OCI-LY1 (cell line): ENCODE measurements at regions not wholly inside any gene's neighbourhood (a gene's known extent, or its start where the extent isn't known, plus 50 kb on each side); places are given as distances from the start of the nearest gene placed in this dataset.
"Not testable (repeated sequence)": the region's sequence is repeated elsewhere in the genome, so short reads cannot be mapped to it uniquely, and the experiment has no call there.

Experiments
- H2AFZ ChIP-seq: fragments of 200-600 bp; sonication (generic), shearing (Covaris generic); 2 replicates; pipeline ENCODE4 v1.6.0; 2014; ENCODE audit warnings: antibody characterized with exemption, mild to moderate bottlenecking, low read length
- H3F3A ChIP-seq: fragments of 200-600 bp; sonication (generic), shearing (Covaris generic); 2 replicates; pipeline ENCODE4 v1.6.0; 2014; ENCODE audit warnings: mild to moderate bottlenecking, antibody characterized with exemption, low read length, moderate library complexity; ENCODE audit not compliant: insufficient read depth
- H3K27ac ChIP-seq: fragments of 200-600 bp; sonication (generic); 2 replicates; pipeline ENCODE4 v1.5.1; 2014; ENCODE audit warnings: low read length, mixed run types, mild to moderate bottlenecking, low read depth; ENCODE audit not compliant: poor library complexity, severe bottlenecking
- H3K27me3 ChIP-seq: fragments of 200-600 bp; sonication (generic); 2 replicates; pipeline ENCODE4 v1.6.0; 2014; ENCODE audit warnings: antibody characterized with exemption, mild to moderate bottlenecking, low read length, moderate library complexity; ENCODE audit not compliant: insufficient read depth
- H3K36me3 ChIP-seq: fragments of 200-600 bp; sonication (generic); 2 replicates; pipeline ENCODE4 v1.6.1; 2014; ENCODE audit warnings: mild to moderate bottlenecking, antibody characterized with exemption, low read length, moderate library complexity, mixed read lengths; ENCODE audit not compliant: insufficient read depth
- H3K4me1 ChIP-seq: fragments of 200-600 bp; sonication (generic); 2 replicates; pipeline ENCODE4 v1.5.1; 2014; ENCODE audit warnings: mild to moderate bottlenecking, low read length, moderate library complexity; ENCODE audit not compliant: insufficient read depth, severe bottlenecking
- H3K4me2 ChIP-seq: fragments of 200-600 bp; sonication (generic), shearing (Covaris generic); 2 replicates; pipeline ENCODE4 v1.6.1; 2014; ENCODE audit warnings: low read length
- H3K4me3 ChIP-seq: fragments of 200-600 bp; sonication (generic); 2 replicates; pipeline ENCODE4 v1.5.1; 2014; ENCODE audit warnings: low read length, low read depth, mild to moderate bottlenecking, mixed read lengths; ENCODE audit not compliant: poor library complexity, severe bottlenecking
- H3K79me2 ChIP-seq: fragments of 200-600 bp; shearing (Covaris generic); 2 replicates; pipeline ENCODE4 v1.6.1; 2016; ENCODE audit warnings: mixed run types, low read length, mixed read lengths; ENCODE audit not compliant: insufficient read depth
- H3K9ac ChIP-seq: fragments of 200-600 bp; sonication (generic), shearing (Covaris generic); 2 replicates; pipeline ENCODE4 v1.6.1; 2014; ENCODE audit warnings: mild to moderate bottlenecking, low read length, mixed read lengths
- H3K9me2 ChIP-seq: fragments of 200-600 bp; sonication (generic), shearing (Covaris generic); 2 replicates; pipeline ENCODE4 v1.6.1; 2014; ENCODE audit warnings: low read depth, mild to moderate bottlenecking, low read length, mixed read lengths
- H3K9me3 ChIP-seq: fragments of 200-600 bp; shearing (Covaris generic); 2 replicates; pipeline ENCODE4 v1.6.1; 2014; ENCODE audit warnings: low read length, mixed read lengths
- H4K20me1 ChIP-seq: fragments of 200-600 bp; sonication (generic), shearing (Covaris generic); 2 replicates; pipeline ENCODE4 v1.6.0; 2016; ENCODE audit warnings: mild to moderate bottlenecking, low read length; ENCODE audit not compliant: insufficient read depth
- EZH2 ChIP-seq: fragments of 200-600 bp; sonication (generic), shearing (Covaris generic); IDR thresholded peaks from 2 replicates; pipeline ENCODE4 v1.8.0; 2017; ENCODE audit warnings: borderline replicate concordance, mixed run types, mild to moderate bottlenecking, antibody characterized with exemption, low read length, moderate library complexity, mixed read lengths
- TF ChIP-seq, protein P1 (sequence below): fragments of 200-600 bp; sonication (generic), shearing (Covaris generic); IDR thresholded peaks from 2 replicates; pipeline ENCODE4 v1.5.1; 2017; ENCODE audit warnings: mild to moderate bottlenecking, antibody characterized with exemption, low read length, moderate library complexity, mixed read lengths

DNA sequence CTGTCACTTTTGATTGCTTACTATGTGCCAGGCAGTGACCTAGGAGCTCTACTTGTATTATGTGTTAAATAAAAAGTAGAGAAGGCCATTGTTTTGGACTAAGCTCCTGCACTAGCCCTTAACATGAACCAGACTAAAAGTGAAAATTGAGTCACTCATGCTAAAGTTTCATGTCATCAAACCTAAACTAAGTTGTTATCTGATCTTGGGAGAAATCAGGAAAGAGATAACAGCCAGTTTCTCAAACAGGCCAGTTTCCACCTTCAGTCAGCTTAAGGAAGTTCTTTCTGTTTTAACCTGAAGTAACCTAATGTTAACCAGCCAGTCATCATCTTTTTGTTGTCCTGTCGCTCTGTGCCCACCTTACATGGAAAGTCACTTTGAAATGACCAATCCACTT lies 102.1 kb upstream of the MARK1 start:
- Histone ChIP-seq H3K27me3 (no peaks in the 10 kb centered on the region), H3K79me2 (no peaks in the 10 kb centered on the region), H3K4me1 (no peaks in the 10 kb centered on the region), H3K4me2 (no peak overlapping the region), H3K9me2 (no peaks in the 10 kb centered on the region), H3F3A (no peaks in the 10 kb centered on the region), H3K9ac (no peak overlapping the region), H3K27ac (no peak overlapping the region), H3K36me3 (no peaks in the 10 kb centered on the region), H4K20me1 (no peaks in the 10 kb centered on the region), H2AFZ (no peak overlapping the region), H3K9me3 (no peaks in the 10 kb centered on the region), H3K4me3 (no peak overlapping the region)
- TF ChIP-seq EZH2: no peak

- TF ChIP-seq EZH2: no peak
- TF ChIP-seq, protein P1, sequence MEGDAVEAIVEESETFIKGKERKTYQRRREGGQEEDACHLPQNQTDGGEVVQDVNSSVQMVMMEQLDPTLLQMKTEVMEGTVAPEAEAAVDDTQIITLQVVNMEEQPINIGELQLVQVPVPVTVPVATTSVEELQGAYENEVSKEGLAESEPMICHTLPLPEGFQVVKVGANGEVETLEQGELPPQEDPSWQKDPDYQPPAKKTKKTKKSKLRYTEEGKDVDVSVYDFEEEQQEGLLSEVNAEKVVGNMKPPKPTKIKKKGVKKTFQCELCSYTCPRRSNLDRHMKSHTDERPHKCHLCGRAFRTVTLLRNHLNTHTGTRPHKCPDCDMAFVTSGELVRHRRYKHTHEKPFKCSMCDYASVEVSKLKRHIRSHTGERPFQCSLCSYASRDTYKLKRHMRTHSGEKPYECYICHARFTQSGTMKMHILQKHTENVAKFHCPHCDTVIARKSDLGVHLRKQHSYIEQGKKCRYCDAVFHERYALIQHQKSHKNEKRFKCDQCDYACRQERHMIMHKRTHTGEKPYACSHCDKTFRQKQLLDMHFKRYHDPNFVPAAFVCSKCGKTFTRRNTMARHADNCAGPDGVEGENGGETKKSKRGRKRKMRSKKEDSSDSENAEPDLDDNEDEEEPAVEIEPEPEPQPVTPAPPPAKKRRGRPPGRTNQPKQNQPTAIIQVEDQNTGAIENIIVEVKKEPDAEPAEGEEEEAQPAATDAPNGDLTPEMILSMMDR: no peak
- Histone ChIP-seq H3K4me2 (no peak overlapping the region), H3K27ac (no peak overlapping the region), H3K4me3 (no peak overlapping the region), H3K9me2 (no peaks in the 10 kb centered on the region), H3K27me3 (no peaks in the 10 kb centered on the region), H3K9me3 (no peaks in the 10 kb centered on the region), H3K36me3 (no peaks in the 10 kb centered on the region), H2AFZ (no peak overlapping the region), H3K79me2 (no peaks in the 10 kb centered on the region), H3F3A (no peaks in the 10 kb centered on the region), H3K4me1 (no peaks in the 10 kb centered on the region), H4K20me1 (no peaks in the 10 kb centered on the region), H3K9ac (no peak overlapping the region)
Observed at GRCh38 chr1:220421508-220421907, 106.4 kb upstream of the MARK1 start.

DNA sequence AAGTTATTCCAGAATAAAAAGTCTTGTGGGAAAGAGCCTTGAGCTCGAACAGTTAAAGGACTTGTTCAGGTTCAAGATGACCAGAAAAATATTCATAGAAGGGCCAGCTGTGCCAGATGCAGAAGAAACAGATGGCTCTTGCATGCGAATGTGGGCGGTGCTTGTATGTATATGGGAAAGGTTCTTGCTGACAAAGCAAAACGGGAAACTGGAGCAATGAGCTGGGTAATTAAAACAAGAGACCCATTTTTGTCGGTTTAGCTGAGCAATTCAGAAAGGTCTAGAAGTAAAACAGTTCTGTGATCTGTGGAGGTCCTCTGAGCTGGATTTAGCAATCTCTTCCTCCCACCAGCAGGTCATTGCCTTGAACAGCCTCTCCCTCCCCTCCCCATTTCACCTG lies 107.2 kb upstream of the MARK1 start:
- no peak overlapping the region for H3K27ac ChIP-seq
- no peak for TF ChIP-seq EZH2
- TF ChIP-seq, protein P1: no peak

GRCh38 chr1:220412382-220412781 lies 115.6 kb upstream of the MARK1 start:
- H3K4me1 ChIP-seq, H4K20me1 ChIP-seq, H3K4me3 ChIP-seq, H3K27ac ChIP-seq, H3K79me2 ChIP-seq, H3K4me2 ChIP-seq, H3K36me3 ChIP-seq, H3K9ac ChIP-seq, H3K9me2 ChIP-seq, H2AFZ ChIP-seq, H3K9me3 ChIP-seq, H3K27me3 ChIP-seq, H3F3A ChIP-seq: not testable (repeated sequence)

More for the DNA sequence above, 107.2 kb upstream of the MARK1 start:
- Histone ChIP-seq H3K4me3 (no peak overlapping the region), H2AFZ (no peak overlapping the region), H3K27me3 (no peaks in the 10 kb centered on the region), H3K36me3 (no peaks in the 10 kb centered on the region), H3K4me2 (no peak overlapping the region), H3K9ac (no peak overlapping the region), H4K20me1 (no peaks in the 10 kb centered on the region), H3K9me3 (no peaks in the 10 kb centered on the region), H3K9me2 (no peaks in the 10 kb centered on the region), H3K79me2 (no peaks in the 10 kb centered on the region), H3F3A (no peaks in the 10 kb centered on the region), H3K4me1 (no peaks in the 10 kb centered on the region)
